Hepatocyte (in vitro differentiated cells): ENCODE measurements at regions not wholly inside any gene's neighbourhood (a gene's known extent, or its start where the extent isn't known, plus 50 kb on each side); places are given as distances from the start of the nearest gene placed in this dataset.

ENCODE experiments used
- EZH2 ChIP-seq: fragments of 200-600 bp; sonication (generic); IDR thresholded peaks from 2 replicates; pipeline ENCODE4 v1.6.1; 2016; ENCODE audit warnings: antibody characterized with exemption, mild to moderate bottlenecking, borderline replicate concordance
- TF ChIP-seq, protein P1 (sequence below): fragments of 200-600 bp; sonication (generic); IDR thresholded peaks from 2 replicates; pipeline ENCODE4 v1.5.1; 2016; ENCODE audit warnings: antibody characterized with exemption, mild to moderate bottlenecking; ENCODE audit not compliant: poor library complexity

DNA sequence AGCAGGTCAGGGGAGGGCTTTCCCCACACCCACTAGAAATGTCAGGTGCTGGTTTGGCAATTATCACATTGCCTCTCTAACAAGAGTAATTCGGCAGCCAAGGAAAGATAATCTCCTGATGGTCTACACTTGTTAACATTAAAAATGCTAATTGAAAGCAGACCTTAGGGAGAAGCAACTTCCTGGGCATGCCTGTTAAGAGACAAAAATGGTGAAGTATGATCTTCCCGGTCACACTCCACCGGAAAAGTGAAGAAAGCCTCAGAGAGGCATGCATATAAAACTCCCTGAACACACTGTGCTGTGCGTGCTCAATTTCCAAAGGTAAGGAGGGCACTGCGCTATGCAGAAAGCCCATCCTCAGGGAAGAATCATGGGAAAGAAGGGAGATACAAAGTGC, 244.3 kb downstream of the FAM170A start:
- TF ChIP-seq, protein P1, sequence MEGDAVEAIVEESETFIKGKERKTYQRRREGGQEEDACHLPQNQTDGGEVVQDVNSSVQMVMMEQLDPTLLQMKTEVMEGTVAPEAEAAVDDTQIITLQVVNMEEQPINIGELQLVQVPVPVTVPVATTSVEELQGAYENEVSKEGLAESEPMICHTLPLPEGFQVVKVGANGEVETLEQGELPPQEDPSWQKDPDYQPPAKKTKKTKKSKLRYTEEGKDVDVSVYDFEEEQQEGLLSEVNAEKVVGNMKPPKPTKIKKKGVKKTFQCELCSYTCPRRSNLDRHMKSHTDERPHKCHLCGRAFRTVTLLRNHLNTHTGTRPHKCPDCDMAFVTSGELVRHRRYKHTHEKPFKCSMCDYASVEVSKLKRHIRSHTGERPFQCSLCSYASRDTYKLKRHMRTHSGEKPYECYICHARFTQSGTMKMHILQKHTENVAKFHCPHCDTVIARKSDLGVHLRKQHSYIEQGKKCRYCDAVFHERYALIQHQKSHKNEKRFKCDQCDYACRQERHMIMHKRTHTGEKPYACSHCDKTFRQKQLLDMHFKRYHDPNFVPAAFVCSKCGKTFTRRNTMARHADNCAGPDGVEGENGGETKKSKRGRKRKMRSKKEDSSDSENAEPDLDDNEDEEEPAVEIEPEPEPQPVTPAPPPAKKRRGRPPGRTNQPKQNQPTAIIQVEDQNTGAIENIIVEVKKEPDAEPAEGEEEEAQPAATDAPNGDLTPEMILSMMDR = no peak
- TF ChIP-seq EZH2 = no peak
